Kidney (tissue), 13 donors: ENCODE measurements at regions not wholly inside any gene's neighbourhood (a gene's known extent, or its start where the extent isn't known, plus 50 kb on each side); places are given as distances from the start of the nearest gene placed in this dataset.

Source experiments
- DNase-seq, 5 donors: peaks; one replicate each; pipeline ENCODE4 v3.0.0-alpha.2; 2013 to 2020
- FAIRE-seq: peaks from 2 replicates; lab custom pipeline; 2012; peaks lifted over from hg19 to GRCh38; lab: Jason Lieb, UNC
- H3K27ac ChIP-seq, 2 donors: one replicate each; pipeline ENCODE4 v1.7.0; 2013; ENCODE audit warnings: low read depth in 2 of 2, low read length in 2 of 2, inconsistent platforms in 1 of 2
- H3K27me3 ChIP-seq: one replicate; pipeline ENCODE4 v1.7.1; 2013; ENCODE audit warnings: low read length, inconsistent platforms; ENCODE audit not compliant: control insufficient read depth, insufficient read depth
- H3K36me3 ChIP-seq, 3 donors: one replicate each; pipeline versions ENCODE4 v1.7.0 to v1.7.1; 2013; ENCODE audit warnings: low read length in 3 of 3, control low read depth in 1 of 3, inconsistent platforms in 1 of 3; ENCODE audit not compliant: insufficient read depth in 3 of 3, control insufficient read depth in 2 of 3
- H3K4me1 ChIP-seq, 3 donors: one replicate each; pipeline versions ENCODE4 v1.7.0 to v1.7.1; 2013; ENCODE audit warnings: low read length in 3 of 3, inconsistent platforms in 1 of 3, low read depth in 1 of 3; ENCODE audit not compliant: control insufficient read depth in 2 of 3, insufficient read depth in 2 of 3
- H3K4me3 ChIP-seq, 3 donors: one replicate each; pipeline versions ENCODE4 v1.7.0 to v1.8.1; 2013; ENCODE audit warnings: low read length in 3 of 3, control low read depth in 1 of 3, inconsistent platforms in 1 of 3
- H3K9ac ChIP-seq, 3 donors: one replicate each; pipeline versions ENCODE4 v1.7.0 to v1.7.1; 2013; ENCODE audit warnings: low read length in 3 of 3, control low read depth in 1 of 3, inconsistent platforms in 1 of 3
- H3K9me3 ChIP-seq, 3 donors: one replicate each; pipeline versions ENCODE4 v1.7.0 to v1.7.1; 2013; ENCODE audit warnings: low read length in 3 of 3, control low read depth in 1 of 3, inconsistent platforms in 1 of 3; ENCODE audit not compliant: control insufficient read depth in 2 of 3, insufficient read depth in 1 of 3
- intact Hi-C: fragments of 100-400 bp; cut with DNase I; formaldehyde crosslinking; loops from one replicate; pipeline ENCODE4 v1.11.1; 2022
- TF ChIP-seq, protein P1 (sequence below): IDR thresholded peaks from 3 replicates; pipeline ENCODE4 v1.5.1; 2012; ENCODE audit warnings: mild to moderate bottlenecking, moderate library complexity, borderline replicate concordance; ENCODE audit not compliant: insufficient read depth; ENCODE audit errors: extremely low read depth
- donor health status: control.
- donor health status: control.
- donor health status: control.
- donor health status: control.
- donor health status: control.
- donor health status: DM: yes; HTN: yes; CAD: no.
- donor health status: Normal renal cell carcinoma (clear cell type).

DNA sequence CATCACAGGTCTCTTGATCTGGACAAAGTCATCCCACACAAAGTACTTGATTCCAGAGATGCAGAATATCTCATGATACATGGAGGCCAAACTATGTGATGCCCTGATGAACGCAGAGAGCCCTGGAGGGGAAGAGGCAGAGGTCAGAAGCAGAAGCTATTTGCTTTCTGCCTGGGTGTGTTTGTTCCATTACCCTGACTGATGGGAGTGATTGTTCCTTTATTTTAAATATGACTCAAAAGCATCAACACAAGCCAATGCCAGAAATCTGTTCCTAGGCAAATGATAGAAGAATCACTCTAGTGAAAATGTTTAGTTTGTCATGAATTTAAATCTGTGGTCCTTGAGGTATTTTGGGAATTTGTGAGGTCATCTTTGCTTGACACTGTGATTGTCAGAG is 54.7 kb upstream of the GGTLC1 start:
- DNase-seq (no peak), FAIRE-seq (no peak)
- no peak overlapping the region for H3K4me3 ChIP-seq
- H3K9ac ChIP-seq, result no peak overlapping the region
- no peaks in the 10 kb centered on the region for H3K4me1 ChIP-seq
- no peaks in the 10 kb centered on the region for H3K27me3 ChIP-seq
- no peaks in the 10 kb centered on the region for H3K36me3 ChIP-seq
- H3K9me3 ChIP-seq, result no peaks in the 10 kb centered on the region
- intact Hi-C loops, result no loop called here
- TF ChIP-seq, protein P1, sequence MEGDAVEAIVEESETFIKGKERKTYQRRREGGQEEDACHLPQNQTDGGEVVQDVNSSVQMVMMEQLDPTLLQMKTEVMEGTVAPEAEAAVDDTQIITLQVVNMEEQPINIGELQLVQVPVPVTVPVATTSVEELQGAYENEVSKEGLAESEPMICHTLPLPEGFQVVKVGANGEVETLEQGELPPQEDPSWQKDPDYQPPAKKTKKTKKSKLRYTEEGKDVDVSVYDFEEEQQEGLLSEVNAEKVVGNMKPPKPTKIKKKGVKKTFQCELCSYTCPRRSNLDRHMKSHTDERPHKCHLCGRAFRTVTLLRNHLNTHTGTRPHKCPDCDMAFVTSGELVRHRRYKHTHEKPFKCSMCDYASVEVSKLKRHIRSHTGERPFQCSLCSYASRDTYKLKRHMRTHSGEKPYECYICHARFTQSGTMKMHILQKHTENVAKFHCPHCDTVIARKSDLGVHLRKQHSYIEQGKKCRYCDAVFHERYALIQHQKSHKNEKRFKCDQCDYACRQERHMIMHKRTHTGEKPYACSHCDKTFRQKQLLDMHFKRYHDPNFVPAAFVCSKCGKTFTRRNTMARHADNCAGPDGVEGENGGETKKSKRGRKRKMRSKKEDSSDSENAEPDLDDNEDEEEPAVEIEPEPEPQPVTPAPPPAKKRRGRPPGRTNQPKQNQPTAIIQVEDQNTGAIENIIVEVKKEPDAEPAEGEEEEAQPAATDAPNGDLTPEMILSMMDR, result no peak
- H3K27ac ChIP-seq, result no peak overlapping the region

DNA sequence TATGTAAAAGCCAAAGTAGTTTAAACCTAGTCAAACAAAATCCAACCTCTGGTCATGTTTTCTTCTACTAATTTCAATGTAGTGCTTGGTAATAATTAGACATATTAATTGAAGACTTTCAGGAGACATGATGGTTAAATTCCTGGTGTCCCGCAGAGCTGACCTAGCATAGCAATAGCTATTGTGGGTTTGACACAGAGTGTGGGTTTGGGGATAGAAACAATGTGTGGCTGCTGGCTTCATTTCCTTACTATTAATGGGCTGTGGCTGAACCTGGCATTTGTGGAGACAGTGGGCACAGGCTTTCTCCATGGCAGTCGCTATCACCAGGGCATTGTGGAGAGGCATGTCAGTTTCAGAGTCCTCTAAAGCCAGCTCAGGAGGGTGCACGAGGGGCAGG is 54.1 kb upstream of the GGTLC1 start:
- FAIRE-seq, result no peak
- intact Hi-C loops, result no loop called here
- no peak overlapping the region for H3K4me3 ChIP-seq
- H3K9ac ChIP-seq, result no peak overlapping the region
- TF ChIP-seq, protein P1, result no peak
- no peak for DNase-seq
- H3K36me3 ChIP-seq, result no peaks in the 10 kb centered on the region
- no peaks in the 10 kb centered on the region for H3K27me3 ChIP-seq
- no peaks in the 10 kb centered on the region for H3K9me3 ChIP-seq
- H3K4me1 ChIP-seq, result no peaks in the 10 kb centered on the region
- no peak overlapping the region for H3K27ac ChIP-seq

GRCh38 chr20:24040896-24041459 is 52.4 kb upstream of the GGTLC1 start:
- DNase-seq (no peak), FAIRE-seq (no peak)
- TF ChIP-seq, protein P1, result no peak
- Histone ChIP-seq H3K4me3 (no peak overlapping the region), H3K27me3 (no peaks in the 10 kb centered on the region), H3K27ac (no peak overlapping the region), H3K36me3 (no peaks in the 10 kb centered on the region), H3K4me1 (no peaks in the 10 kb centered on the region), H3K9me3 (no peaks in the 10 kb centered on the region), H3K9ac (no peak overlapping the region)
- intact Hi-C loops, result no loop called here

DNA sequence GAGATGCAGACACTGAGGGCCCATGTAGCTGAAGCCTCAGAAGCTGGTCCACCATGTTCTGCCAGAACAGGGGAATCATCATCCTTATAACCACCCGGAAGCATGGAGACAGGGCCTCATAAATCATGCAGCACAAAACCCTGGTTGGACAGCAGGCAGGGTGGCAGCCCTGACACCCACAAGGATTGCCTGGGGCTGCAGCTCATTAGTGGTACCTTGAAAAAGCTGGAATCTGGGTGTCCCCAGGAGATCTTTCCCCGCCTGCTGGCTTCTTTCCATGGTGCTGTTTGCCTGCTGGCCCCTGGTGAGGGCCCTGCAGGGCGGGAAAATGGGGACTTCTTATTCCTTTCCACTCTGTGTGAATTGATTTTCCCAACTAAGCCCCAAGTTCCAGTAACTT is 50.6 kb upstream of the GGTLC1 start:
- no peaks in the 10 kb centered on the region for H3K9me3 ChIP-seq
- no peak overlapping the region for H3K9ac ChIP-seq
- no peaks in the 10 kb centered on the region for H3K36me3 ChIP-seq
- H3K4me1 ChIP-seq, result no peaks in the 10 kb centered on the region
- no peak for FAIRE-seq
- H3K27me3 ChIP-seq, result no peaks in the 10 kb centered on the region
- DNase-seq, result no peak
- TF ChIP-seq, protein P1, result no peak
- H3K27ac ChIP-seq, result no peak overlapping the region
- no peak overlapping the region for H3K4me3 ChIP-seq
- intact Hi-C loops, result no loop called here
